ENCODE measurements at regions not wholly inside any gene's neighbourhood (a gene's known extent, or its start where the extent isn't known, plus 50 kb on each side); places are given as distances from the start of the nearest gene placed in this dataset.
A peak's percentile ranks its signal among the peaks of the same experiment; 100 is the strongest.

DNA sequence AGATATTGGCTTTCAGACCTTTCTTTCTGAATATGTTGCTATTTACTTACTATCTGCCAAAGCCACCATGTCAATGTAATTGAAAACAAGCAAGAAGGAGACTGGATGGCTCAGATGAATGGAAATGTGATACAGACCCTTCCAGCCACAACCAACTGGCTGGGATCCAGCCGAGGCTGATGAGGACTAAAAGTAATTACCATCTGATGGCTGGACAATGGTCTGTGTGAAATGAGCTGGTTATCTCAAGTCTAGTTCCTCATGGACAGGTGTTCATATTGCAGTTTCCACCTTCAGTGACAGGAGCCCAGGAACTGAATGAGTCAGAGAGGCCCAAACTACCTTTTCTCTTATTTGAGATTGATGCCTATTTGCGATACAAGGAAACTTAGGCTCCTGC lies 267.5 kb downstream of the GATA3 start:
- Histone ChIP-seq H3K4me1 (peaks cover 6 to 9% of the 10 kb centered on the region in 2 donors), H3K4me3 (replicated peaks in 1 of 3) (no peak overlapping the region), H3K36me3 (no peaks in the 10 kb centered on the region), H3K27me3 (no peaks in the 10 kb centered on the region), H3K27ac (no peak overlapping the region), H3K9me3 (no peaks in the 10 kb centered on the region)
- WGBS, 2 donors, result 83 to 89% methylated on average over 2 of the region's 2 CpGs
- DNase-seq, result no peak
- intact Hi-C loops (cut with DNase I), result no loop called here
- no peak for TF ChIP-seq POLR2A (IDR thresholded peaks at IDR 0.05)
- TF ChIP-seq, protein P1, sequence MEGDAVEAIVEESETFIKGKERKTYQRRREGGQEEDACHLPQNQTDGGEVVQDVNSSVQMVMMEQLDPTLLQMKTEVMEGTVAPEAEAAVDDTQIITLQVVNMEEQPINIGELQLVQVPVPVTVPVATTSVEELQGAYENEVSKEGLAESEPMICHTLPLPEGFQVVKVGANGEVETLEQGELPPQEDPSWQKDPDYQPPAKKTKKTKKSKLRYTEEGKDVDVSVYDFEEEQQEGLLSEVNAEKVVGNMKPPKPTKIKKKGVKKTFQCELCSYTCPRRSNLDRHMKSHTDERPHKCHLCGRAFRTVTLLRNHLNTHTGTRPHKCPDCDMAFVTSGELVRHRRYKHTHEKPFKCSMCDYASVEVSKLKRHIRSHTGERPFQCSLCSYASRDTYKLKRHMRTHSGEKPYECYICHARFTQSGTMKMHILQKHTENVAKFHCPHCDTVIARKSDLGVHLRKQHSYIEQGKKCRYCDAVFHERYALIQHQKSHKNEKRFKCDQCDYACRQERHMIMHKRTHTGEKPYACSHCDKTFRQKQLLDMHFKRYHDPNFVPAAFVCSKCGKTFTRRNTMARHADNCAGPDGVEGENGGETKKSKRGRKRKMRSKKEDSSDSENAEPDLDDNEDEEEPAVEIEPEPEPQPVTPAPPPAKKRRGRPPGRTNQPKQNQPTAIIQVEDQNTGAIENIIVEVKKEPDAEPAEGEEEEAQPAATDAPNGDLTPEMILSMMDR (IDR thresholded peaks at IDR 0.05), result no peak

DNA sequence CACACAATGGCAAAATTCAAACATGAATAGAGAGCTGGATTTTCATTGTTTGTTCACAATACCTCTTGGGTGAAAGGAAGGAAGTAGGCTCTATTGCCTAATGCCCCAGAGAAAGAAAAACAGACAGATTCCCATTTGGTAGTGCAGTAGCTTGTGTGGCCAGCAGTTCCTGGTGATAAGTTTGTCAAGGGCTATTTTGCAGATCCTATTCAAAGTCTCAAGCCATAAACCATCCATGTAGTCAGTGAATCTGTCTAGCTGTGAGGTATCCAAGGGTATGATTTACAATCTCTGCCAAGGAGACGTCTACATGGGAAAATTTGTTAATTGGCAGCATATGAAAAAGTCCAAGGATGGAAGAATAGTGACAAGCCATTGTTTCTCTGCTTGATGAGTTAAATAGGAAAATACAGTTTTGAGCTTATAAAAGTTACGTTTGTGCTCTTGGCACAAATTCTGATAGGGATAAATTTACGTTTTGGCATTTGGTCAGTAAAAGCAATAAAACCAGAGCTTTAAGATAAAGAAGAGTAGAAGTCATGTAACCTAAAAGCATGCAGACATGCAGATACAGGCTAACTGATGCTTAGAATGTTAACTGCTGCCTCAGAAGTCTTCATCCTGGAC lies 269.1 kb downstream of the GATA3 start:
- WGBS, 2 donors, result 51 to 63% methylated on average over 3 of the region's 3 CpGs
- no peak overlapping the region for H3K27ac ChIP-seq

DNA sequence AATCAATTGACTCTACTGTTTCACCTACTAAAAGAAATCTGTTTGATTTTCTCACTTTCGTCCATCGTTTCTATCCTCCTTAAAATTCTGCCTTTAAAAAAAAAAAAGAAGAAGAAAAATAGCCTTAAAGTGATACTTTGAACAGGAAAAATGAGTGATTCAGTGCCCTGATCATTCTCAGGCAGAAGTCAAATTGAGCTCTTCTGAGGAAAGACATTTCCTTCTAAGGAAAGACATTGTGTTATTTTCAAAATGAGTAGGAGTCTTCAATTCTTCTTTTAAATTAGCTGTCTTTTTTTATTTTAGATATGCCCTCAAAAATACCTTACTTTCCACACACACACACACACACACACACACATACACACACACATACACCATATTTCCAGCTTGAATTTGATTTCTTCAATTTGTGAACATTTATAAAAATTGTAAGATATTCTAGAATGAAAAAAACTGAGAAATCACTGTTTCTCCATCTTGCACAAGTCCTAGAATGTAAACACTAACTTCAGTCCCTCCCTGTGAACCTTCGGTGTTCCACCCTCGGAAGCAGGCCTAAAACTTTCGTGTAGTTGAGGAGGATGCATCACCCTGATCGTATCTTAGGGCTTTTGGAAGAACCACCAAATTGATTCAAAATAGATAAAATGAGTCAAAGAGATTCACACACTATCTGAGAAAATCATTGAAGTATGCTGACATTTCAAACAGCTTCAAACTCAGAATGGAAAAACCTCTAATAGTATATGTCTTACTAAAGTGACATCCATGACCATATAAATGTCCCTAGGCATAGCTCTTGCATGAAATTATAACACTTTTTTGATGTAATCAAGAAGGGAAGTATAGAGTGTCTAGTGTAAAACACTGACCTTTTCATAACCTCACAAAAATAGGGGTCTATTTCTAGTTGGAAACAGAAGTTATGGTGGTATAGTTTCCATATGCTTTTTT lies 270.8 kb downstream of the GATA3 start:
- Histone ChIP-seq H3K27me3 (no peaks in the 10 kb centered on the region), H3K36me3 (no peaks in the 10 kb centered on the region), H3K4me3 (replicated peaks in 1 of 3) (no peak overlapping the region), H3K27ac (no peak overlapping the region), H3K9me3 (no peaks in the 10 kb centered on the region), H3K4me1 (peaks cover 6 to 9% of the 10 kb centered on the region in 2 donors)
- no peak for DNase-seq
- intact Hi-C loops (cut with DNase I), result no loop called here
- TF ChIP-seq, protein P1 (IDR thresholded peaks at IDR 0.05), result no peak
- TF ChIP-seq POLR2A (IDR thresholded peaks at IDR 0.05), result no peak
- whole genome bisulfite sequencing, 2 donors, result 75 to 77% methylated on average over 6 of the region's 6 CpGs

More for the DNA sequence above, 269.1 kb downstream of the GATA3 start:
- H3K27me3 ChIP-seq, result no peaks in the 10 kb centered on the region
- peaks cover 6 to 9% of the 10 kb centered on the region in 2 donors for H3K4me1 ChIP-seq
- no peaks in the 10 kb centered on the region for H3K9me3 ChIP-seq
- H3K36me3 ChIP-seq, result no peaks in the 10 kb centered on the region
- no peak for DNase-seq
- no peak overlapping the region for H3K4me3 ChIP-seq (replicated peaks in 1 of 3)
- intact Hi-C loops (cut with DNase I), result no loop called here
- TF ChIP-seq, protein P1 (IDR thresholded peaks at IDR 0.05), result peak in 2 of 6 experiments; percentile 5 to 10
- no peak for TF ChIP-seq POLR2A (IDR thresholded peaks at IDR 0.05)

DNA sequence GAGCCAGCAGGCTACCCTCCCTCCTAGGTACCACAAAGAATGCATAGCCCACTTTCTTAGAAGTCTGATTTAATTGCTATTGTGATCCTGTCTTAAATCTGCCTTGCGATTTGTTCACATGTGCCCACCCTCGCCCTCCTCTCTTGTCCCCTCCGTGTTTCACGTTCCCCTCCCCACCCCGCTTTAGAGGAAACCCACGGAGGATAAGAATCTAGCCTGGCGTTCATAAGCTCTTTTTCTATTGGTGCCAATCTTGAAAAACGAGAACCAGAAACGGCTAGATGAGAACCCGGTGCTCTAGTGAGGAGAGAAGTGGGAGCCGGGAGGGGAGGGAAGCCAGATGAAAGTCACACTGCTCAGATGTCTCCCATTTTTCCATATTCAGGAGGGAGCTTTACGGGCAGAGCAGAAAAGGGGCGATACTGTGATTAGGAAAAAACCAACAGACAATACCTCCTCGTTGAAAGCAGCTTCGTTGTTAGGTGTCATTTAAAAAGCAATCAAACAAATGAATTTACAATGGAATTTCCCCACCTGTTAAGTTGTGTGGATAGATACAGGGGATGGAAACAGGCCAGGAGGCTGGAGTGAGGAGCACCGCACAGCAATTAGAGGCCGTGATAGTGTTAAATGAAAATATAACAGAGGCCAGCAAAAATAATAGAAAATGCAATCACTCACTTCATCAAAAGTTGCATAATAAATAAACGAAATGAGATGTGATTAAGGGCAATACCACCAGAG lies 272.1 kb downstream of the GATA3 start:
- no peak for DNase-seq
- no peaks in the 10 kb centered on the region for H3K9me3 ChIP-seq
- no peaks in the 10 kb centered on the region for H3K27me3 ChIP-seq
- TF ChIP-seq, protein P1 (IDR thresholded peaks at IDR 0.05), result no peak
- TF ChIP-seq POLR2A (IDR thresholded peaks at IDR 0.05), result no peak
- no peak overlapping the region for H3K4me3 ChIP-seq (replicated peaks in 1 of 3)
- H3K27ac ChIP-seq, result no peak overlapping the region
- H3K4me1 ChIP-seq, result peaks cover 6 to 9% of the 10 kb centered on the region in 2 donors
- intact Hi-C loops (cut with DNase I), result no loop called here
- no peaks in the 10 kb centered on the region for H3K36me3 ChIP-seq
- 80 to 84% methylated on average over 18 of the region's 18 CpGs for WGBS, 2 donors

All from thyroid gland (tissue), 4 donors.